ENCODE measurements at regions not wholly inside any gene's neighbourhood (a gene's known extent, or its start where the extent isn't known, plus 50 kb on each side); places are given as distances from the start of the nearest gene placed in this dataset.

DNA sequence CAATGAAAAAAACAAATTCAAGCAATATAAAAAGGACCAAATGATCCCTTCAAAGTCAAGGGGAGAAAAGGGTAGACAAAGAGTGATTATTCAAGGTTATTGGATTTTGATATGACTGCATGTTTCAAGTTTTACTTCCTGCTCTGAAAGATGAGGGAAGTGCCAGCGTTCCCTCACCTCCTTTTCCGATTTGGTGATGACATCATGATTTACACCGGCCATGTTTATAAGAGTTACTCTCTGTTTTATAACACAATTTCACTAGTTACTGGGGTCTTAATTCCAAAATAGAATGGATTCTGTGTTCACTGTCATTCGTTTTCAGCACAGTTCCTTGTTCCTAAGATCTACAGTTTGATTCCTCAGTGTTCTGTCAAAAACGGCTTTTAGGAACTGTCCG, 60.5 kb upstream of the CPXM2 start:
- no peak for TF ChIP-seq JUND (IDR thresholded peaks at IDR 0.05; ENCODE audit: low read depth)
- in situ Hi-C loops (cut with HindIII; ENCODE audit: low pct_unique_long_range_greater_than_20kb, low sequenced_read_pairs) = no loop called here
- DNase-seq (ENCODE audit: low read depth in 1 of 2, low spot score in 1 of 2) = no peak

DNA sequence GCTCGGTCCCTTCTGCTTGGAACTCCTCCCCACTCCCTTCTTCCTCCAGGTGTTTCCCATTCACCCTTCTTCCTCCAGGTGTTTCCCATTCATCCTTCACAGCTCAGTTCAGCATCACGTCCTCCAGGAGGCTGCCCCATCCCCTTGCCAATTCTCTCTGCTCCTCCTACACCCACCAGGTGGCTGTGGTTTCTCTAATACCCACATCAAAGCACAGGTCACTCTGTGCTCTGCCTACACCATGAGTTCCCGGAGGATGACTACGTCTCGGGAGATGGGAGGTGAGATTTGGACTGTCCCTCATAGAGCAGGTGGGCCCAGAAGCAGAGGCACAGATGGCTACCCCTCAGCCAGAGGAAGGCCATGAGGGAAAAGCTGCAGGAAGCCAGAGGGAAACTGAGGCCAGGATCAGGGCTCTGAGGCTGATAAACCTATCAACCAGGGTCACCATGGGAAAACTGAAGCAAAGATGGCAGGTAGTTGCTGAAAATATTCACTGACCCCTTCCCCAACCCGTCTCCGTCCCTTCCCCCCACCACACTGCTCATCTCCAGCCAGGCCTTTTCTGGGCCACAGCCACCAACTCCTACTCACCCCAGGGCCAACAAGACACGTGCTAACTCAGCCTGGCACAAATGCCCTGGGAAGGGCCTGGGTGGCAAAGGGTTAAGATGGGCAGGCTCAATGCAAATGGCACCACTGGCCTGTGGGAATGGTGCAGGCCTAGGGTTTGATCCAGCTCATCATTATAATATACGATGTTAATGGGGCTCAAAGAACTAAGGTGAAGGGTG, 56.6 kb upstream of the CPXM2 start:
- DNase-seq (ENCODE audit: low read depth in 1 of 2, low spot score in 1 of 2) = no peak
- in situ Hi-C loops (cut with HindIII; ENCODE audit: low pct_unique_long_range_greater_than_20kb, low sequenced_read_pairs) = no loop called here

DNA sequence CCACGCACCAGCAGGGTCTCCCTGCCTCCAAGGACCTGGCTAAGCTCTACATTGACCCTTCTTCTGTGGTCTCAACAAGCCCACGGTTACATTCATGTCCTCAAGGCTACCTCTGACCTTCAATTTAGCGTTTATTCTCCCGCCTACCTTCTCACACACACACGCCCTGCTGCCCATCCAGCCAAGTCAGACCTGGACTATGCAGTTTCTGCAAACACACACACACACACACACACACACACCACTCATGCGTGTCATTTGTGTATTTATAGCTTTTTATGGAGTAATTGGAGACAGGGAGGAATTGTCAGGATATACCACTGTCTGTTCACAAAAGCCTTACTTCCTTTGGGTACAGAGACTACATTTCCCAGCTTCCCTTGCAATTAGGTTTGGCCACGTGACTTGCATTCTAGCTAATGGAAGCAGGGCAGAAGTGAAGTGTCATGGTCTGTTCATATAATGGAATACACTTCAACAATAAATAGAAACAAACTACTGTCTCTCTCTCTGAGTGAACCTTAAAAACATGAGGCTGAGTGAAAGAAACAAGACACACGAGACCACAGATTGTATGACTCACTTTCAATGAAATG, 53.8 kb upstream of the CPXM2 start:
- DNase-seq (ENCODE audit: low read depth in 1 of 2, low spot score in 1 of 2) = peak in 1 of 2 experiments; percentile 57
- in situ Hi-C loops (cut with HindIII; ENCODE audit: low pct_unique_long_range_greater_than_20kb, low sequenced_read_pairs) = no loop called here
- TF ChIP-seq JUND (IDR thresholded peaks at IDR 0.05; ENCODE audit: low read depth) = no peak

More for the DNA sequence above, 56.6 kb upstream of the CPXM2 start:
- TF ChIP-seq JUND (IDR thresholded peaks at IDR 0.05; ENCODE audit: low read depth) = no peak

GRCh38 chr10:123944661-123945060, 53.1 kb upstream of the CPXM2 start:
- no peak for TF ChIP-seq JUND (IDR thresholded peaks at IDR 0.05; ENCODE audit: low read depth)
- in situ Hi-C loops (cut with HindIII; ENCODE audit: low pct_unique_long_range_greater_than_20kb, low sequenced_read_pairs) = no loop called here
- no peak for DNase-seq (ENCODE audit: low read depth in 1 of 2, low spot score in 1 of 2)

GRCh38 chr10:123943307-123943706, 51.7 kb upstream of the CPXM2 start:
- in situ Hi-C loops (cut with HindIII; ENCODE audit: low pct_unique_long_range_greater_than_20kb, low sequenced_read_pairs) = no loop called here
- DNase-seq (ENCODE audit: low read depth in 1 of 2, low spot score in 1 of 2) = no peak
- no peak for TF ChIP-seq JUND (IDR thresholded peaks at IDR 0.05; ENCODE audit: low read depth)

DNA sequence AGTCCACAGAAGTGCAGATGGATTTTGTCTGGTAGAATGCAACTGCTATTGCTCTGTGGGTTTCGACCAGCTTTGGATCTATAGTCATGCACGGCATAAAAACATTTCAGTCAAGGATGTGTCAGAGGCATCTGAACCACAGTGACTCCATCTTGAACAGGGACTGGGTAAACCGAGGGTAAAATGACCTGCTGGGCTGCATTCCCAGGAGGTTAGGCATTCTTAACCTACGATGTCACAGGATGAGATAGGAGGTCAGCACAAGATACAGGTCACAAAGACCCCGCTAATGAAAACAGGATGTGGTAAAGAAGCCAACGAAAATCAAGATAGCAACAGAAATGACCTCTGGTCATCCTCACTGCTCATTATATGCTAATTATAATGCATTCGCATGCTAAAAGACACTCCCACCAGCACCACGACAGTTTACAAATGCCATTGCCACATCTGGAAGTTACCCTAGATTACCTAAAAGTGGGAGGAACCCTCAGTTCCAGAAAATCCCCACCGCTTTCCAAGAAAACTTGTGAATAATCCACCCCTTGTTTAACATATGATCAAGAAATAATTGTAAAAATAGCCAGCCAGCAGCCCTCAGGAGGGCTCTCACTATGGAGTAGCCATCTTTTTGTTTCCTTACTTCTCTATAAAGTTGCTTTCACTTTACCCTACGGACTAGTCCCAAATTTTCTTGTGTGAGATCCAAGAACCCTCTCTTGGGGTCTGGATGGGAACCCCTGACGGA, 50.7 kb upstream of the CPXM2 start:
- no peak for DNase-seq (ENCODE audit: low read depth in 1 of 2, low spot score in 1 of 2)
- TF ChIP-seq JUND (IDR thresholded peaks at IDR 0.05; ENCODE audit: low read depth) = no peak
- in situ Hi-C loops (cut with HindIII; ENCODE audit: low pct_unique_long_range_greater_than_20kb, low sequenced_read_pairs) = no loop called here
